Breast epithelium (tissue), 4 donors: ENCODE measurements at regions not wholly inside any gene's neighbourhood (a gene's known extent, or its start where the extent isn't known, plus 50 kb on each side); places are given as distances from the start of the nearest gene placed in this dataset.

Experiments
- DNase-seq, 2 donors: peaks; one replicate each; pipeline ENCODE4 v3.0.0-alpha.2; 2019; ENCODE audit warnings: low spot score in 2 of 2
- H3K27ac ChIP-seq, 2 donors: fragments of 200-600 bp; sonication (generic) in 1 of 2; one replicate each; pipeline ENCODE4 v1.5.1; 2016 to 2019; ENCODE audit warnings: mild to moderate bottlenecking in 1 of 2
- H3K27me3 ChIP-seq, 2 donors: fragments of 200-600 bp; sonication (generic) in 1 of 2; one replicate each; pipeline versions ENCODE4 v1.5.1 to v1.6.0; 2017 to 2019; ENCODE audit warnings: control low read depth in 1 of 2, mild to moderate bottlenecking in 1 of 2
- H3K36me3 ChIP-seq: fragments of 200-600 bp; one replicate; pipeline ENCODE4 v1.5.1; 2019
- H3K4me1 ChIP-seq, 2 donors: fragments of 200-600 bp; sonication (generic); one replicate each; pipeline ENCODE4 v1.5.1; 2016 to 2019; ENCODE audit warnings: control low read depth in 1 of 2
- H3K4me3 ChIP-seq, 3 donors: fragments of 200-600 bp; sonication (generic); 1 replicate in 2 of 3; 2 replicates in 1 of 3; pipeline ENCODE4 v1.5.1; 2016 to 2019; ENCODE audit warnings: mild to moderate bottlenecking in 3 of 3, moderate library complexity in 2 of 3
- H3K9me3 ChIP-seq, 2 donors: fragments of 200-600 bp; sonication (generic) in 1 of 2; one replicate each; pipeline ENCODE4 v1.5.1; 2016 to 2019; ENCODE audit warnings: control low read depth in 1 of 2
- POLR2A ChIP-seq: fragments of 450-650 bp; IDR thresholded peaks from one replicate; pipeline ENCODE4 v1.6.1; 2016; ENCODE audit warnings: antibody characterized with exemption, mild to moderate bottlenecking, moderate library complexity
- POLR2AphosphoS5 ChIP-seq, 3 donors: sonication (generic); formaldehyde crosslinking; IDR thresholded peaks; one replicate each; pipeline ENCODE4 v1.6.1; 2017; ENCODE audit warnings: antibody characterized with exemption in 3 of 3
- intact Hi-C: fragments of 100-400 bp; cut with DNase I; formaldehyde crosslinking; loops from one replicate; pipeline ENCODE4 v1.15.1; 2023; ENCODE audit warnings: low total_unique reads
- TF ChIP-seq, protein P1 (sequence below), 3 donors: fragments of 450-650 bp; IDR thresholded peaks; one replicate each; pipeline ENCODE4 v1.5.1; 2016 to 2017; ENCODE audit warnings: antibody characterized with exemption in 3 of 3, mild to moderate bottlenecking in 3 of 3, moderate library complexity in 3 of 3

DNA sequence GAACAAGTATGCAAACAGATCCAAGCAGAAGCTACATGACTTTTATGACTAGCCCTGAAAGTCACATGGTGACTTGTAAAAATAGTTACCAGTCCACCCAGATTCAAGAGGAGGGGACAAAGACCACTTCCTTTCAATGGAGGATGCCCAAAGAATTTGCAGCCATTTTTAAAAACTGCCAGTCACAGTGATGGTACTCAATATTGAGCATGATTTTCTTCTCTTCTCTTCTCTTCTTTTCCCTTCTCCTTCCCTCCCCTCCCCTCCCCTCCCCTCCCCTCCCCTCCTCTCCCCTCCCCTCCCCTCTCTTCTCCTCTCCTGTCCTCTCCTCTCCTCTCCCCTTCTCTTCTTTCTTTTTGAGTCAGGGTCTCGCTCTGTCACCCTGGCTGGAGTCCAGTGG is 286.9 kb downstream of the PARP8 start:
- H3K27ac ChIP-seq = no peak overlapping the region
- intact Hi-C loops = no loop called here
- H3K4me1 ChIP-seq = no peaks in the 10 kb centered on the region
- DNase-seq = no peak
- H3K27me3 ChIP-seq = peaks cover 0 to 5% of the 10 kb centered on the region in 2 donors
- H3K36me3 ChIP-seq = no peaks in the 10 kb centered on the region
- TF ChIP-seq, protein P1, sequence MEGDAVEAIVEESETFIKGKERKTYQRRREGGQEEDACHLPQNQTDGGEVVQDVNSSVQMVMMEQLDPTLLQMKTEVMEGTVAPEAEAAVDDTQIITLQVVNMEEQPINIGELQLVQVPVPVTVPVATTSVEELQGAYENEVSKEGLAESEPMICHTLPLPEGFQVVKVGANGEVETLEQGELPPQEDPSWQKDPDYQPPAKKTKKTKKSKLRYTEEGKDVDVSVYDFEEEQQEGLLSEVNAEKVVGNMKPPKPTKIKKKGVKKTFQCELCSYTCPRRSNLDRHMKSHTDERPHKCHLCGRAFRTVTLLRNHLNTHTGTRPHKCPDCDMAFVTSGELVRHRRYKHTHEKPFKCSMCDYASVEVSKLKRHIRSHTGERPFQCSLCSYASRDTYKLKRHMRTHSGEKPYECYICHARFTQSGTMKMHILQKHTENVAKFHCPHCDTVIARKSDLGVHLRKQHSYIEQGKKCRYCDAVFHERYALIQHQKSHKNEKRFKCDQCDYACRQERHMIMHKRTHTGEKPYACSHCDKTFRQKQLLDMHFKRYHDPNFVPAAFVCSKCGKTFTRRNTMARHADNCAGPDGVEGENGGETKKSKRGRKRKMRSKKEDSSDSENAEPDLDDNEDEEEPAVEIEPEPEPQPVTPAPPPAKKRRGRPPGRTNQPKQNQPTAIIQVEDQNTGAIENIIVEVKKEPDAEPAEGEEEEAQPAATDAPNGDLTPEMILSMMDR (IDR thresholded peaks at IDR 0.05) = no peak
- H3K9me3 ChIP-seq = no peaks in the 10 kb centered on the region
- H3K4me3 ChIP-seq = no peak overlapping the region

DNA sequence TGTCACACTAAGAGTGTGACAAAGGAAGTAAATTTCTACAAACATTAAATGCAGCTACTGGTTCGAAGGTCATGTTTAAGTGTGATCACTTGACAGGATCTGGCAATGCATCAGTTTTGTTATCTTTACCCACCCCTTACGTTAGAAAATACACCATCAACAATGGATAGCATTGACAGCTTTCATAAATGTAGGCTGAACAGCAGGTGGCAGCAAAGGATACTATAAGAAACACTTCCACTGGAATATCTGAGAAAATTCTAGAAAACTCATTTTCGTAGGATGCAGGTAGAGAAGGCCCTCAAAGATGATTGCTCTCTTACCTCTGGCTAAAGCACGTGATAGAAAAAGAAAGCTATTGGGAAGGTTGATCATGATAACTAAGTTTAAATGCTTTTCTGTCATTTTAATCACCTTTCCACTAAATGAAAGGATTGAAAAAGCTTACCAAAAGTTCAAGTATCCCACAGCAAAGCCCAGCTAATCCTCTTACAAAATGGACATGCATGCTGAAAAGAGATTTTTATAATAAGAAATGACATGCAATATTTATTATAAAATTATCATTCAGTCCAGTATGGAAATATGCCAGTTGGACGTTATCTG is 292.5 kb downstream of the PARP8 start:
- TF ChIP-seq POLR2AphosphoS5 (IDR thresholded peaks at IDR 0.05) = no peak
- TF ChIP-seq, protein P1 (IDR thresholded peaks at IDR 0.05) = peak in 2 of 3 donors; percentile 22 to 37
- H3K27ac ChIP-seq = no peak overlapping the region
- H3K36me3 ChIP-seq = no peaks in the 10 kb centered on the region
- DNase-seq = no peak
- H3K9me3 ChIP-seq = no peaks in the 10 kb centered on the region
- H3K4me1 ChIP-seq = peaks cover 0 to 2% of the 10 kb centered on the region in 2 donors
- no peak overlapping the region for H3K4me3 ChIP-seq
- intact Hi-C loops = no loop called here
- H3K27me3 ChIP-seq = peaks cover 0 to 12% of the 10 kb centered on the region in 2 donors

DNA sequence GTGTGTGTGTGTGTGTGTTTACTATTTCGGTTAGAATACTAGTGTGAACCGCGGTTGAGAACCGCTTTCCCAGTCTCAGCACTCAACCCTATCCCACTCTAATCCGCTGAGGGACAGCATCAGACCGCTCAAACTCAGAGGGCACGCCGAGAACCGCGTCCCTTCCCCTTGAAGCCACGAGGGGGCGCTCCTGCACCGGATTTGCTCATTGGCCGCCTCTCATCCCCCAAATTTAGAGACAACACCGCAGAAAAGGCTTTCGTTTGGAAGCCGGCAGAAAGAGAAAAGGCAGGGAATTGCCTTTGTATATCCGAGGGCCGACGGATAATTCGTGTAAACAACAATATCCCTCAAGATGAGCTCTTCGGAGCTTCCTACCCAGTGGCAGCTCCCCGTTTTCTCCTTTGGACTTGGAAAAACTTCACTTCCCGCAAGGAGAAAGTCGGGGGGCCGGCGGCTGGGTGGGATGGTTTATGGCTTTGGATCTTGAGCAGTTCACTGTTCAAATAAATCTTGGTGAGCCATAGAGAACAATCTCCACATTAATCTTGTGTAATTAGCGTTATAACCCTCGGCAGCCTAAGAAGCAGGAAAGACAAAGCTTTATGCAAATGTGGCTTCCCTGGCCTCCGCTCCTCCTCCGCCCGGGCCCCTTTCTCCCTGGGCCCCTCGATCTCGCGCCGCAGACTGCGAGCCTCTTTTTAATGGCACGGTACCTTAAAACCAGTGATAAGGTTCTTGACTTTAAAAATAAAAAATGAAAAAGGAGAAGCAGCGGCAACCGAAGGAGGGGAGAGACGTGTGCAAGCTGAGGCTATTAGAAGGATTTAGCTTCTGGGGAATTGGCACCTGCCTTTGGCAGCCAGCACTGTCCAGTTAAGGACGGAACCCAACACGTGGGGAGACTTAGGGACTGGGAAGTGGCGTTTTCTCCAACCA is 296.8 kb downstream of the PARP8 start:
- intact Hi-C loops = loop anchor here (10.0 kb wide), 1 partner anchor 1692 kb away; no protein-coding TSS in a partner anchor
- peak; percentile 40 to 78 for DNase-seq
- Histone ChIP-seq H3K27me3 (peaks cover 0 to 49% of the 10 kb centered on the region in 2 donors), H3K9me3 (no peaks in the 10 kb centered on the region), H3K27ac (no peak overlapping the region), H3K4me1 (peaks cover 0 to 6% of the 10 kb centered on the region in 2 donors), H3K4me3 (peak overlapping the region; percentile 32 to 62 (median 48)), H3K36me3 (no peaks in the 10 kb centered on the region)
- TF ChIP-seq POLR2AphosphoS5 (IDR thresholded peaks at IDR 0.05) = no peak
- TF ChIP-seq, protein P1 (IDR thresholded peaks at IDR 0.05) = peak; percentile 68 to 89 (median 77)

DNA sequence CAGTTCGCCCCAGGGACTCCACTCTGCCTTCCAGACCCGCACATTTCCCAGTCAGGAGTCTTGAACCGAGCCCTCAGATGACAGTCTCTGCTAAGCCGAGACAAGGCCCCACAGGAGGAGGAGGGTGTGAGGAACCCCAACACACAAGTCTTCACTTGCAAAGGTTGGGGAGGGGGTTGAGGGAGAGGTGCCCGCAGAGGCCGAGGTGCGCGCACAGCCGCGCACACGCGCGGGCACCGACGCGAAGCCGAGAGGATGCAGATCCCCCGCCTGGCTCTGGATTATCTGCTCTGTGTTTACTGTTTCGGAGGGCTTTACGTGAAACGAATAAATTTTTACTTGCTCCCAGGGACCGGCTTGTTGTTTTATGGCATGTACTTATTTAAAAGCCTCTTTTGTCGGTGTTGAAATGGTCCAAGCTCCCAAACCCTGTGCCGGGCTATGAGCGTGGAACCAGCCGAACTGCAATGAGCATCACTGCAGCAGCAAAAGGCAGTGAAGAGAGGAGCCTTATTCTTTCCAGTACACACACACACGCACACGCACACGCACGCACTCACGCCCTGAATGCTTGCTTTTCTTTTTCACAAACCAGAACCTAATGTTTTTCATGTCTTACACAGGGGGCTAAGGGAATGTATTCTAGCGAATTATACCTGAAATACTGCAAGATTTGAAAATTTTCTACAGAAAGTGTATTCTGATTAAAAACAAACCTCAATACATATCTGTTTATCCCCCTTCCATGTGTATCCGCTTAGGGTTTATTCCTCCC is 297.7 kb downstream of the PARP8 start:
- DNase-seq = no peak
- no peak for TF ChIP-seq POLR2AphosphoS5 (IDR thresholded peaks at IDR 0.05)
- TF ChIP-seq, protein P1 (IDR thresholded peaks at IDR 0.05) = no peak
- TF ChIP-seq POLR2A = no peak
- intact Hi-C loops = loop anchor here (10.0 kb wide), 1 partner anchor 1691 kb away; no protein-coding TSS in a partner anchor
- H3K36me3 ChIP-seq = no peaks in the 10 kb centered on the region
- no peaks in the 10 kb centered on the region for H3K9me3 ChIP-seq
- H3K4me3 ChIP-seq = peak overlapping the region in 2 of 3 donors; percentile 48 to 62
- H3K27ac ChIP-seq = no peak overlapping the region
- peaks cover under 1 to 54% of the 10 kb centered on the region in 2 donors for H3K27me3 ChIP-seq
- peaks cover 0 to 6% of the 10 kb centered on the region in 2 donors for H3K4me1 ChIP-seq
